GM23338 (cell line): ENCODE measurements at regions not wholly inside any gene's neighbourhood (a gene's known extent, or its start where the extent isn't known, plus 50 kb on each side); places are given as distances from the start of the nearest gene placed in this dataset.

ENCODE experiments used
- ATAC-seq: fragments of 200-7000 bp; cut with Tn5 transposase; 3 replicates; pipeline ENCODE4 v1.9.1; 2020
- DNase-seq: peaks from one replicate; pipeline ENCODE4 v3.0.0-alpha.2; 2015; ENCODE audit warnings: low spot score
- H2AFZ ChIP-seq: fragments of 200-600 bp; sonication (generic); 2 replicates; pipeline ENCODE4 v1.8.0; 2016; ENCODE audit warnings: antibody characterized with exemption, mild to moderate bottlenecking, moderate library complexity
- H3F3A ChIP-seq: fragments of 200-600 bp; sonication (generic); replicated peaks from 2 replicates; pipeline ENCODE4 v1.8.0; 2017; ENCODE audit warnings: antibody characterized with exemption, mixed run types, low read depth
- H3K27ac ChIP-seq: fragments of 200-600 bp; sonication (generic); 2 replicates; pipeline ENCODE4 v1.6.1; 2016; ENCODE audit warnings: low read depth
- H3K27me3 ChIP-seq: fragments of 200-600 bp; sonication (generic); 2 replicates; pipeline ENCODE4 v1.8.0; 2016; ENCODE audit warnings: mild to moderate bottlenecking, mixed run types, moderate library complexity; ENCODE audit not compliant: insufficient read depth
- H3K36me3 ChIP-seq: fragments of 200-600 bp; sonication (generic); 2 replicates; pipeline ENCODE4 v1.8.0; 2016; ENCODE audit warnings: mild to moderate bottlenecking; ENCODE audit not compliant: insufficient read depth
- H3K4me1 ChIP-seq: fragments of 200-600 bp; sonication (generic); 2 replicates; pipeline ENCODE4 v1.8.0; 2016; ENCODE audit warnings: mild to moderate bottlenecking, moderate library complexity; ENCODE audit not compliant: insufficient read depth
- H3K4me2 ChIP-seq: fragments of 200-600 bp; sonication (generic); 2 replicates; pipeline ENCODE4 v1.7.1; 2017; ENCODE audit warnings: mixed run types
- H3K4me3 ChIP-seq: fragments of 200-600 bp; sonication (generic); 2 replicates; pipeline ENCODE4 v1.6.1; 2016; ENCODE audit warnings: mixed run types
- H3K79me2 ChIP-seq: fragments of 200-600 bp; sonication (generic); replicated peaks from 2 replicates; pipeline ENCODE4 v1.8.0; 2017; ENCODE audit warnings: mild to moderate bottlenecking; ENCODE audit not compliant: insufficient read depth
- H3K9me2 ChIP-seq: fragments of 200-600 bp; sonication (generic); 2 replicates; pipeline ENCODE4 v1.8.0; 2017; ENCODE audit not compliant: insufficient read depth
- H4K20me1 ChIP-seq: fragments of 200-600 bp; sonication (generic); replicated peaks from 2 replicates; pipeline ENCODE4 v1.8.0; 2017; ENCODE audit warnings: mild to moderate bottlenecking; ENCODE audit not compliant: insufficient read depth
- H3K27ac Mint-ChIP-seq: 2 replicates; pipeline ENCODE4 v1.8.0; 2020; ENCODE audit warnings: inconsistent platforms, mild to moderate bottlenecking, moderate library complexity, mixed read lengths
- H3K27me3 Mint-ChIP-seq: 3 replicates; pipeline ENCODE4 v1.8.0; 2022; ENCODE audit warnings: low read depth, mild to moderate bottlenecking, moderate library complexity, mixed read lengths, inconsistent platforms; ENCODE audit not compliant: insufficient read depth, poor library complexity
- H3K36me3 Mint-ChIP-seq: 3 replicates; pipeline ENCODE4 v1.8.0; 2021; ENCODE audit warnings: low read depth, mild to moderate bottlenecking, inconsistent platforms, moderate library complexity, mixed read lengths
- H3K4me1 Mint-ChIP-seq: 3 replicates; pipeline ENCODE4 v1.8.0; 2020; ENCODE audit warnings: mild to moderate bottlenecking, inconsistent platforms, mixed read lengths
- H3K4me3 Mint-ChIP-seq: 3 replicates; pipeline ENCODE4 v1.8.0; 2021; ENCODE audit warnings: moderate library complexity, mild to moderate bottlenecking, inconsistent platforms, mixed read lengths
- H3K9me3 Mint-ChIP-seq: 3 replicates; pipeline ENCODE4 v1.8.0; 2020; ENCODE audit warnings: moderate library complexity, mild to moderate bottlenecking, inconsistent platforms, mixed read lengths
- CREB1 ChIP-seq: fragments of 250-450 bp; sonication (Bioruptor Pico); IDR thresholded peaks from 2 replicates; pipeline ENCODE4 v1.5.0; 2020; ENCODE audit warnings: low read depth, mild to moderate bottlenecking, moderate library complexity
- CTCF ChIP-seq, 2 experiments: fragments of 200-600 bp in 1 of 2; sonication (generic) in 1 of 2; conservative IDR thresholded peaks; 2 replicates each; pipeline versions ENCODE4 v1.5.1 to v1.6.1; 2016 to 2017; ENCODE audit warnings: antibody characterized with exemption in 2 of 2, low read depth in 2 of 2, mild to moderate bottlenecking in 2 of 2, moderate library complexity in 1 of 2
- ETS1 ChIP-seq: IDR thresholded peaks from 2 replicates; pipeline ENCODE4 v1.6.1; 2016; ENCODE audit warnings: antibody characterized with exemption
- EZH2 ChIP-seq: fragments of 200-600 bp; sonication (generic); IDR thresholded peaks from one replicate; pipeline ENCODE4 v1.8.0; 2017; ENCODE audit warnings: antibody characterized with exemption, mild to moderate bottlenecking, low read depth; ENCODE audit not compliant: unreplicated experiment
- EZH2phosphoT487 ChIP-seq: fragments of 200-600 bp; sonication (generic); IDR thresholded peaks from one replicate; pipeline ENCODE4 v1.8.1; 2018; ENCODE audit warnings: antibody characterized with exemption; ENCODE audit not compliant: unreplicated experiment
- JUNB ChIP-seq: IDR thresholded peaks from one replicate; pipeline ENCODE4 v1.6.1; 2016; ENCODE audit warnings: antibody characterized with exemption; ENCODE audit not compliant: unreplicated experiment
- NANOG ChIP-seq: IDR thresholded peaks from 2 replicates; pipeline ENCODE4 v1.6.1; 2016; ENCODE audit warnings: antibody characterized with exemption, borderline replicate concordance
- REST ChIP-seq: IDR thresholded peaks from one replicate; pipeline ENCODE4 v1.6.1; 2018; ENCODE audit warnings: antibody characterized with exemption; ENCODE audit not compliant: unreplicated experiment
- STAT1 ChIP-seq: IDR thresholded peaks from one replicate; pipeline ENCODE4 v1.6.1; 2016; ENCODE audit warnings: antibody characterized with exemption; ENCODE audit not compliant: unreplicated experiment
- ZNF114 ChIP-seq: fragments of 250-450 bp; sonication (Bioruptor Pico); IDR thresholded peaks from 2 replicates; pipeline ENCODE4 v1.5.0; 2020; ENCODE audit warnings: mild to moderate bottlenecking, moderate library complexity
- ZNF331 ChIP-seq: fragments of 250-450 bp; sonication (Bioruptor Pico); IDR thresholded peaks from 2 replicates; pipeline ENCODE4 v1.5.0; 2020; ENCODE audit warnings: low read depth, mild to moderate bottlenecking, moderate library complexity
- ZNF462 ChIP-seq: fragments of 250-450 bp; sonication (Bioruptor Pico); IDR thresholded peaks from 2 replicates; pipeline ENCODE4 v1.5.0; 2020; ENCODE audit warnings: mild to moderate bottlenecking, moderate library complexity

- no peak for DNase-seq
- Histone ChIP-seq H3K27me3 (no peaks in the 10 kb centered on the region), H4K20me1 (no peaks in the 10 kb centered on the region), H3K4me3 (no peak overlapping the region), H3K27ac (no peak overlapping the region), H3K79me2 (no peaks in the 10 kb centered on the region), H3K4me2 (no peak overlapping the region), H3K4me1 (peaks cover 23% of the 10 kb centered on the region), H2AFZ (no peak overlapping the region), H3K9me2 (no peaks in the 10 kb centered on the region), H3F3A (no peaks in the 10 kb centered on the region), H3K36me3 (no peaks in the 10 kb centered on the region)
- no peaks in the 10 kb centered on the region for H3K36me3 Mint-ChIP-seq
- TF ChIP-seq ZNF331 (CRISPR knock-in tag): no peak
- no peak for TF ChIP-seq EZH2phosphoT487
- TF ChIP-seq STAT1: no peak
- TF ChIP-seq JUNB: no peak
- TF ChIP-seq NANOG: no peak
- TF ChIP-seq REST: no peak
- TF ChIP-seq EZH2: no peak
- no peak for TF ChIP-seq CREB1 (CRISPR knock-in tag)
- TF ChIP-seq ZNF462: no peak
- no peak for TF ChIP-seq CTCF (conservative IDR thresholded peaks at IDR 0.05; ENCODE audit: low read depth in 2 of 2)
- TF ChIP-seq ZNF114 (CRISPR knock-in tag): no peak
- TF ChIP-seq ETS1: no peak
- ATAC-seq: no peak
- H3K27ac Mint-ChIP-seq: no peak overlapping the region
- H3K9me3 Mint-ChIP-seq: no peaks in the 10 kb centered on the region; the same call in 1 of the 3 replicates
- peaks cover 6% of the 10 kb centered on the region for H3K27me3 Mint-ChIP-seq
- no peak overlapping the region for H3K4me3 Mint-ChIP-seq
- peaks cover 21% of the 10 kb centered on the region for H3K4me1 Mint-ChIP-seq
Observed at GRCh38 chr3:181885868-181886630, 174.3 kb downstream of the SOX2 start.
